ENCODE measurements at regions not wholly inside any gene's neighbourhood (a gene's known extent, or its start where the extent isn't known, plus 50 kb on each side); places are given as distances from the start of the nearest gene placed in this dataset.

DNA sequence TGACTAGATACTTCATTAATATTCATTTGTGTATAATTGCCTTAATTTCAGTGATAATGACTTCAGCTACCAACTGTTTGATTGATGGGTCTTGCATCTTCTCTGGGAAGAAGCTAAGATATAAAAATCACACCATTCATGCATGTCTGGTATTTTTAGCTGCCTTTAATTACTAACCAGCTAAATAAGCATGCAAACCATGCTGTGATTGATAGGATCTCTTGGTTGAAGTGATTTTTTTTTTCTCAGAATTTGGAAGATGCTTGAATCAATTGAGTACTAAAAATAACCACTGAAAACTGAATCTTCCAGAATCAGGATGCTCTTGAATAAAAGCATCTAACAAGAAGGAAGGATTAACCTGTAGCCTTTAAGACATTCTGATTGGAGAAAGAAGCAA is 668.8 kb downstream of the TDRD15 start:
- Histone ChIP-seq H3K4me3 (ENCODE audit: low read depth, low read length) (no peak overlapping the region), H3K27me3 (ENCODE audit: control insufficient read depth, insufficient read depth, low read length) (no peaks in the 10 kb centered on the region), H3K36me3 (ENCODE audit: control insufficient read depth, insufficient read depth, low read length) (no peaks in the 10 kb centered on the region)
- TF ChIP-seq CTCF (IDR thresholded peaks at IDR 0.05; ENCODE audit: insufficient read depth, low read length, poor library complexity, severe bottlenecking) = no peak
- no peak for DNase-seq (ENCODE audit: low read depth)

DNA sequence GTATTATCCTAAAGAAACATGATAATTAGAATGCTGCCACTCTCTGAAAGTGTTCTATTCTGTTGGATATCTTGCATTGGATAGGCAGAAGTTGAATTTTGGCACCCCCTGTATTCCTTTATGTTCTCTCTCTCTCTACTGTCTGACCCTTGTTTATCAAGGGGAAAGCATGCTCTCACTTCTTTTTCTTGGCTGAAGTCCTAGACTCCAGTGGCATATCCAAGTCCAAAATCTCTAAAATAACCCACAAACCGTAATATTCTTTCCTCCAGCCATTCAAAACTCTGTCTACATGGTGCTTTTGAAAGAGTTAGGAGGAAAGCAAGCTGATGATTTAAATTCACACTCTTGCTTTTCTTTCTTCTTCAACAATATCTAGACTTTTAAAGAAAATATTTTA is 669.7 kb downstream of the TDRD15 start:
- Histone ChIP-seq H3K27me3 (ENCODE audit: control insufficient read depth, insufficient read depth, low read length) (no peaks in the 10 kb centered on the region), H3K4me3 (ENCODE audit: low read depth, low read length) (no peak overlapping the region), H3K36me3 (ENCODE audit: control insufficient read depth, insufficient read depth, low read length) (no peaks in the 10 kb centered on the region)
- no peak for TF ChIP-seq CTCF (IDR thresholded peaks at IDR 0.05; ENCODE audit: insufficient read depth, low read length, poor library complexity, severe bottlenecking)
- no peak for DNase-seq (ENCODE audit: low read depth)

DNA sequence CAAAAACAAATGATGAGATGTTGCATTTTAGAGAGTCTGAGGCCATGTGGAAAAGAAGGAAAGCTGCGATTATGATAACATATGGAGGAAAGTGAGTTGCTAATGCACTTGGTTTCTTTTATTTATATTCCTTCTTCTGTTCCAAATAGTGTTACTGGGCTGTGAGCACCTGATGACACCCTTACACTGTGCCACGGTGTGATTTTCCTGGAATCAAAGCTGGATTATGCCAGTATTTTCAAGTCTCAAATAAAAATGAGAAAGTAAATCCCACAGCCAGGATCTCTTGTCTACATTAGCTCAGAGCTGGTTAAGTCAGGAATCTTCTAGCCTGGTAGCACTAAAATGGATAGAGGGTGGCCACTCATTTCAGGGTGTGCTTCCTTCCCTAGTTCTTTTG is 670.8 kb downstream of the TDRD15 start:
- Histone ChIP-seq H3K36me3 (ENCODE audit: control insufficient read depth, insufficient read depth, low read length) (no peaks in the 10 kb centered on the region), H3K4me3 (ENCODE audit: low read depth, low read length) (no peak overlapping the region), H3K27me3 (ENCODE audit: control insufficient read depth, insufficient read depth, low read length) (no peaks in the 10 kb centered on the region)
- no peak for DNase-seq (ENCODE audit: low read depth)
- no peak for TF ChIP-seq CTCF (IDR thresholded peaks at IDR 0.05; ENCODE audit: insufficient read depth, low read length, poor library complexity, severe bottlenecking)

DNA sequence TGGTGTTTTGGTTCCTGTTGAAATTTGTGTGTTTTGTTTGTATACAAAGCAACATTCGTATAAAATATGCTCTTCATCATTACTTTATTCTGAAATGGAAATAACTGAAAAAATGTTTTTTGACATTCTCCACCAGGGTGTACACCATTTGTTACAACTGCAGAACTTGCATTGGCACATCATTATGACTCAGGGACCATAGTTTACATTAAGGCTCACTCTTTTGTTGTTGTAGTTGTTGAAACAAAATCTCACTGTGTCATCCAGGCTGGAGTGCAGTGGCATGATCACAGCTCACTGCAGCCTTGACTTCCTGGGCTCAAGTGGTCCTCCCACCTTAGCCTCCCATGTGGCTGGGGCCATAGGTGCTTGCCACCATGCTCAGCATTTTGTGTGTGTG is 676.6 kb downstream of the TDRD15 start:
- no peak for TF ChIP-seq CTCF (IDR thresholded peaks at IDR 0.05; ENCODE audit: insufficient read depth, low read length, poor library complexity, severe bottlenecking)
- Histone ChIP-seq H3K4me3 (ENCODE audit: low read depth, low read length) (no peak overlapping the region), H3K27me3 (ENCODE audit: control insufficient read depth, insufficient read depth, low read length) (no peaks in the 10 kb centered on the region), H3K36me3 (ENCODE audit: control insufficient read depth, insufficient read depth, low read length) (no peaks in the 10 kb centered on the region)
- no peak for DNase-seq (ENCODE audit: low read depth)

DNA sequence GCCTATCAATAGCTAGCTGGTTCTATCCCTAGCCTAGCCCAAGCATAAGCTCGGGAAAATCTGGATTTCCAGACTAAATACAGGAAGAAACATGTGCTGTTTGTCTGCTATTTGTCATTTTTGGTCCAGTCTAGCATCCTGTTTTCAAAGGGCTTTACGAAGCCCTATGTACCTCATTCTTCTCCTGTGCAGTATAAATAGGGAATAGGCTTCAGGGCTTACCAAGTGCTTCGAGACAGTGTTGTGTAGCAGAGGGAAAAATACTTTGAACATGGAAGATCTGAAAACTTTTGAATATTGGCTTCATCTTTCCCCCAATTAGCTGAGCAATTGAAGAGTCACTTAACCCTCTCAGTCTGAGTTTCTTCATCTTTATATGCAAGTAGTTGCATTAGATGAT is 679.8 kb downstream of the TDRD15 start:
- DNase-seq (ENCODE audit: low read depth) = no peak
- Histone ChIP-seq H3K4me3 (ENCODE audit: low read depth, low read length) (no peak overlapping the region), H3K27me3 (ENCODE audit: control insufficient read depth, insufficient read depth, low read length) (no peaks in the 10 kb centered on the region), H3K36me3 (ENCODE audit: control insufficient read depth, insufficient read depth, low read length) (no peaks in the 10 kb centered on the region)
- no peak for TF ChIP-seq CTCF (IDR thresholded peaks at IDR 0.05; ENCODE audit: insufficient read depth, low read length, poor library complexity, severe bottlenecking)

GRCh38 chr2:21804151-21804550 is 680.4 kb downstream of the TDRD15 start:
- DNase-seq (ENCODE audit: low read depth) = no peak
- Histone ChIP-seq H3K36me3 (ENCODE audit: control insufficient read depth, insufficient read depth, low read length) (no peaks in the 10 kb centered on the region), H3K27me3 (ENCODE audit: control insufficient read depth, insufficient read depth, low read length) (no peaks in the 10 kb centered on the region), H3K4me3 (ENCODE audit: low read depth, low read length) (no peak overlapping the region)
- no peak for TF ChIP-seq CTCF (IDR thresholded peaks at IDR 0.05; ENCODE audit: insufficient read depth, low read length, poor library complexity, severe bottlenecking)

Data from kidney epithelial cell (primary cell).